HG02943 (cell line): ENCODE measurements at regions not wholly inside any gene's neighbourhood (a gene's known extent, or its start where the extent isn't known, plus 50 kb on each side); places are given as distances from the start of the nearest gene placed in this dataset.

Experiments
- ATAC-seq: cut with Tn5 transposase; IDR thresholded peaks from one replicate; pipeline ENCODE4 v1.9.1; 2021; ENCODE audit warnings: mild to moderate bottlenecking, low read depth, moderate library complexity; ENCODE audit not compliant: unreplicated experiment

DNA sequence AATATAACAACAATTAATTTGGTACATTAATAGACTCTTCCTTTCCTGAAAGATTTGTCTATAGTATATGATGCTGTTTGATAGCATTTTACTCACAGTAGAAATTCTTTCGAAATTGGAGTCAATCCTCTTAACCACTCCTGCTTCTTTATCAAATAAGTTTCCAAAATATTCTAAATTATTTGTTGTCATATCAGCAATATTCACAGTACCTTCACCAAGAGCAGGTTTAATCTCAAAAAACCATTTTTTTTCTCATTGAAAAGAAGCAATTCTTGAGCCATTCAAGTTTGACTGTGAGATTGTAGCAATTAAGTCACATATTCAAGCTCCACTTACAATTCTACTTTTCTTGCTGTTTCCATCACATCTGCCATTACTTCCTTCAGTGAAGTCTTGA, 83.5 kb upstream of the PRR16 start:
- ATAC-seq = no peak

GRCh38 chr5:120382833-120383232, 81.3 kb upstream of the PRR16 start:
- ATAC-seq = no peak

GRCh38 chr5:120386981-120387380, 77.1 kb upstream of the PRR16 start:
- ATAC-seq = no peak

DNA sequence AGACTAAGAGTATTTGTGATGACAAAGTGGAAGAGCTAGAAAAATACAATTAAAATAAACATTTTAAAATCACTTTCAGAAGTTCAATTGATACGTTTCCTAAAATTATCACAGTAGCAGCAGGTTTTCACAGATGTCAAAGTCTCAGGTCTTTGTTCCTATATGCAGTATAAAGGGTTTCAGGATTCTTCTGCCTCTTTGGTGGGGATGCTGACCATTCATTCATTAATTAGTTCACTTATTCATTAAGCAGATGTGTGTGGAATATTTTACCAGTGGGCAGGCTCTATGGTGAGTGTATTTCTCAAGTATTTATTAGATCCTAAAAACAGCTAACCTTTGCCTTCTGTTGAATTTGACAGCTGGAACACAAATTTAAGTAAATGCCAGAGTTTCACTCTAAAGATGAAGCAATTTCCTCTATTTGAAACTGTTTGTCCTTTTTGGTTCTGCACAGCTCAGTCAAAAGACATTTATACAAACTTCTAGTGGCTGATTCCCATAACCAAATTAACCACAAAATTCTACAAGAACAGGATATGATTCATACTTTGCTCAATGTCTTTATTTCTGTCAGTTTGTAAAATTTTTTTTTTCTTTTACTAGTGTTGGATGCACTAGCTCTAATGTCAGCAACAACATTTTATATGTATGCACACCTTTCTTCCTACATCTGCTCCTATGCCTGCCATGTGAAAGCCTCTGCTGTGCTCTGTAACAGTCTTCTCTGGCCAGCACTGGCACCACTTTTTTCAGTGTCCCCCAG, 75.9 kb upstream of the PRR16 start:
- no peak for ATAC-seq

- no peak for ATAC-seq
Measured at GRCh38 chr5:120394259-120394658, 69.8 kb upstream of the PRR16 start.

DNA sequence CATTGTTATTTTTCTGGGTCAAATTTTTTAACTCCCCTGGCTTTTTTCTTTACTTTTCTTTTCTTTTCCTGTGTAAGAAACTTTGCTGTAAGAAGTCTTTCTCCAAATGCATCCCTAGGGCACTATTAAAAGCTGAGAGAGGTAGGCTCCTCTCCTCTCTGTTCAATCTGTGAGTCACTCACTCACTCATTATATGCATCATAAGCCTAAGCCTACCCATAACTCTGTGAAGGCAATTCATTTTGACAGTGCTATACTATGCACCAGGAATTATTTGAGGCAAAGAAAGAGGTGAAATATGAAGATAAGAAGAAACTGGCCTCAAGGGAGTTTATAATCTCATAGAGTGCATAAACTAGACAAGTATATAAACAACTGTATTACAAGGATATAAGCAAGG, 67.9 kb upstream of the PRR16 start:
- no peak for ATAC-seq

DNA sequence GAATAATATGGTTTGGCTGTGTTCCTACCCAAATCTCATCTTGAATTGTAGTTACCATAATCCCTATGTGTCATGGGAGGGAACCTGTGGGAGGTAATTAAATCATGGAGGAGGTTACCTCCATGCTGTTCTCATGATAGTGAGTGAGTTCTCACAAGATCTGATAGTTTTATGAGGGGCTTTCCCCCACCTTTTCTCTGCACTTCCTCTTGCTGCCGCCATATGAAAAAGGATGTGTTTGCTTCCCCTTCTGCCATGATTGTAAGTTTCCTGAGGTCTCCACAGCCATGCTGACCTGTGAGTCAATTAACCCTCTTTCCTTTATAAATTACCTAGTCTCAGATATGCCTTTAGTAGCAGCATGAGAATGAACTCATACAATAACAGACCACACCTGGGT, 63.7 kb upstream of the PRR16 start:
- no peak for ATAC-seq

DNA sequence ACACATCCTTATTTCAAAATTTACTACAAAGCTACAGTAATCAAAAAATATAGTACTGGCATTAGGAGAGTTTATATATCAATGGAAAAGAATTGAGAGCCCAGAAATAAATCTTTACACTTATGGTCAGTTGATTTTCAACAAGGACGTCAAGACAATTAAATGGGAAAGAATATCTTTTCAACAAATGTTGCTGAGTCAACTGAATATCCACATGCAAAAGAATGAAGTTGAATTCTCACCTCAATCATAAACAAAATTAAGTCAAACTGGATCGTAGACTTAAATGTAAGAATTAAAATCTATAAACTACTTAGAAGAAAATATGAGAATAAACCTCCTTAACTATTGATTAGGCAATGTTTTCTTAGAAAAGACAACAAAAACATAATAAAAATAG, 61.5 kb upstream of the PRR16 start:
- ATAC-seq = no peak

GRCh38 chr5:120405286-120405864, 58.7 kb upstream of the PRR16 start:
- ATAC-seq = no peak

- no peak for ATAC-seq
Measured at GRCh38 chr5:120405923-120406322, 58.2 kb upstream of the PRR16 start.

GRCh38 chr5:120413686-120414085, 50.4 kb upstream of the PRR16 start:
- ATAC-seq = no peak
